NT2/D1 (cell line): ENCODE measurements at regions not wholly inside any gene's neighbourhood (a gene's known extent, or its start where the extent isn't known, plus 50 kb on each side); places are given as distances from the start of the nearest gene placed in this dataset.

Experiments used
- SUZ12 ChIP-seq: IDR thresholded peaks from 2 replicates; pipeline ENCODE4 v1.6.1; 2011; ENCODE audit not compliant: insufficient read length, insufficient read depth; ENCODE audit errors: extremely low read depth
- YY1 ChIP-seq: IDR thresholded peaks from 2 replicates; pipeline ENCODE4 v1.6.1; 2011; ENCODE audit not compliant: insufficient read length, insufficient read depth
- ZNF274 ChIP-seq: IDR thresholded peaks from 2 replicates; pipeline ENCODE4 v1.6.1; 2011; ENCODE audit warnings: mild to moderate bottlenecking, low read depth, low read length

DNA sequence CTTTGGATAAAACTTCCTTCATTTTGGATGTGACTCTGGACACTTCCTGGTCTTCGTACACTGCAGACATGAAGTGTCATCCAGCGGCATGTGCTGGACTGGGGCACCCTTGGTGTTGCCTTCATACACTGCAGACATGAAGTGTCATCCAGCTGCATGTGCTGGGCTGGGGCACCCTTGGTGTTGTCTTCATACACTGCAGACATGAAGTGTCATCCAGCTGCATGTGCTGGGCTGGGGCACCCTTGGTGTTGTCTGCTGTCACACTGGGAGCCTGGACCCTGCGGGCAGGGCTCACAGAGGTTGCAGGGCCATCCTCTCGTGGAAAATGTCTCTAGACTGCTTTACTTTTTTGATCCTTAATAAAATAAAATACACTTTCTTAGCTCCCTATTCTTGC lies 771.4 kb downstream of the BRD1 start:
- TF ChIP-seq YY1 (no peak), ZNF274 (no peak), SUZ12 (no peak)
